IMR-90 (cell line): ENCODE measurements at regions not wholly inside any gene's neighbourhood (a gene's known extent, or its start where the extent isn't known, plus 50 kb on each side); places are given as distances from the start of the nearest gene placed in this dataset.

ENCODE experiments used
- ATAC-seq: fragments of 200-7000 bp; cut with Tn5 transposase; 2 replicates; pipeline ENCODE4 v1.9.1; 2020; ENCODE audit warnings: low read depth, mild to moderate bottlenecking, moderate library complexity
- BruUV-seq: library from RNA; stranded (reverse); fragments of 400-500 nt; replicated peaks from 2 replicates; lab custom pipeline; 2021; lab: Mats Ljungman, UMichigan
- CTCF ChIA-PET: fragments of 300-600 bp; formaldehyde crosslinking; extraction: SDS; loops from one replicate; lab custom pipeline; 2021; ENCODE audit warnings: antibody characterized with exemption; lab: Yijun Ruan, JAX
- POLR2A ChIA-PET: fragments of 300-600 bp; sonication (Branson Sonifier 250); formaldehyde crosslinking; loops from one replicate; lab custom pipeline; 2022; ENCODE audit warnings: antibody characterized with exemption; ENCODE audit not compliant: unreplicated experiment; lab: Charles Lee
- DNase-seq: peaks from one replicate; pipeline ENCODE4 v3.0.0; 2013
- H2AFZ ChIP-seq: replicated peaks from 2 replicates; pipeline ENCODE3; 2013; ENCODE audit warnings: low read length, mild to moderate bottlenecking; ENCODE audit not compliant: poor library complexity
- H2AK5ac ChIP-seq: 2 replicates; pipeline ENCODE4 v1.6.1; 2013; ENCODE audit warnings: low read depth, low read length, inconsistent platforms
- H2AK9ac ChIP-seq: replicated peaks from 2 replicates; pipeline ENCODE3; 2013; ENCODE audit warnings: mild to moderate bottlenecking, low read depth, low read length, moderate library complexity; ENCODE audit not compliant: poor library complexity
- H2BK120ac ChIP-seq: 2 replicates; pipeline ENCODE4 v1.6.1; 2013; ENCODE audit warnings: low read depth, low read length, inconsistent platforms
- H2BK15ac ChIP-seq: 3 replicates; pipeline ENCODE4 v1.6.1; 2013; ENCODE audit warnings: low read depth, low read length, inconsistent platforms
- H2BK20ac ChIP-seq: 2 replicates; pipeline ENCODE4 v1.6.1; 2013; ENCODE audit warnings: low read depth, mild to moderate bottlenecking, inconsistent platforms, low read length, moderate library complexity
- H2BK5ac ChIP-seq: 2 replicates; pipeline ENCODE4 v1.6.1; 2013; ENCODE audit warnings: mild to moderate bottlenecking, low read depth, low read length, inconsistent platforms; ENCODE audit not compliant: poor library complexity, severe bottlenecking
- H3K14ac ChIP-seq: replicated peaks from 2 replicates; pipeline ENCODE4 v1.6.1; 2013; ENCODE audit warnings: low read depth, low read length, inconsistent platforms
- H3K18ac ChIP-seq: 2 replicates; pipeline ENCODE4 v1.6.1; 2013; ENCODE audit warnings: low read depth, low read length, control low read depth
- H3K23ac ChIP-seq: 2 replicates; pipeline ENCODE4 v1.6.1; 2013; ENCODE audit warnings: low read depth, low read length, inconsistent platforms
- H3K27ac ChIP-seq: 2 replicates; pipeline ENCODE4 v1.5.1; 2013; ENCODE audit warnings: mild to moderate bottlenecking, control low read depth, low read length; ENCODE audit not compliant: insufficient read depth
- H3K27me3 ChIP-seq: 2 replicates; pipeline ENCODE4 v1.6.1; 2013; ENCODE audit warnings: low read length; ENCODE audit not compliant: control insufficient read depth, insufficient read depth
- H3K36me3 ChIP-seq: 2 replicates; pipeline ENCODE4 v1.6.1; 2013; ENCODE audit warnings: low read length, mixed read lengths; ENCODE audit not compliant: control insufficient read depth, insufficient read depth
- H3K4ac ChIP-seq: 2 replicates; pipeline ENCODE4 v1.6.1; 2013; ENCODE audit warnings: low read depth, low read length, inconsistent platforms
- H3K4me1 ChIP-seq: 2 replicates; pipeline ENCODE4 v1.6.1; 2013; ENCODE audit warnings: low read length, mixed read lengths; ENCODE audit not compliant: control insufficient read depth, insufficient read depth
- H3K4me2 ChIP-seq: 2 replicates; pipeline ENCODE4 v1.6.1; 2013; ENCODE audit warnings: low read depth, mild to moderate bottlenecking, control low read depth, low read length, moderate library complexity
- H3K4me3 ChIP-seq: 2 replicates; pipeline ENCODE4 v1.5.1; 2013; ENCODE audit warnings: low read depth, mild to moderate bottlenecking, control low read depth, low read length, moderate library complexity; ENCODE audit not compliant: insufficient read depth
- H3K56ac ChIP-seq: 2 replicates; pipeline ENCODE4 v1.6.1; 2013; ENCODE audit warnings: low read length, inconsistent platforms; ENCODE audit not compliant: insufficient read depth; ENCODE audit errors: extremely low read depth
- H3K79me1 ChIP-seq, 2 experiments: 2 replicates each; pipeline ENCODE4 v1.6.1; 2013; ENCODE audit warnings: low read length in 2 of 2, inconsistent platforms in 1 of 2, low read depth in 1 of 2
- H3K9ac ChIP-seq: 2 replicates; pipeline ENCODE4 v1.6.1; 2013; ENCODE audit warnings: low read depth, low read length, control low read depth
- H3K9me1 ChIP-seq: 2 replicates; pipeline ENCODE4 v1.6.1; 2013; ENCODE audit warnings: low read length, inconsistent platforms; ENCODE audit not compliant: insufficient read depth
- H3K9me3 ChIP-seq: 2 replicates; pipeline ENCODE4 v1.6.1; 2013; ENCODE audit warnings: low read length; ENCODE audit not compliant: control insufficient read depth, insufficient read depth
- H4K20me1 ChIP-seq: 2 replicates; pipeline ENCODE4 v1.6.1; 2013; ENCODE audit warnings: low read length, inconsistent platforms; ENCODE audit not compliant: insufficient read depth
- H4K5ac ChIP-seq: 2 replicates; pipeline ENCODE4 v1.6.1; 2013; ENCODE audit warnings: mild to moderate bottlenecking, low read depth, low read length, control low read depth
- H4K8ac ChIP-seq, 2 experiments: 2 replicates each; pipeline ENCODE4 v1.6.1; 2013; ENCODE audit warnings: low read depth in 2 of 2, low read length in 2 of 2, control low read depth in 1 of 2, inconsistent platforms in 1 of 2
- H4K91ac ChIP-seq: 2 replicates; pipeline ENCODE4 v1.6.1; 2013; ENCODE audit warnings: low read depth, low read length, inconsistent platforms; ENCODE audit not compliant: insufficient read depth
- CEBPB ChIP-seq: IDR thresholded peaks from 2 replicates; pipeline ENCODE4 v1.6.1; 2012; ENCODE audit warnings: low read depth, low read length, improper control_type of control experiment
- CHD1 ChIP-seq: IDR thresholded peaks from 2 replicates; pipeline ENCODE4 v1.6.1; 2012; ENCODE audit warnings: low read depth, low read length, improper control_type of control experiment
- FOS ChIP-seq: fragments of 150-350 bp; IDR thresholded peaks from 2 replicates; pipeline ENCODE4 v1.6.1; 2016; ENCODE audit warnings: low read depth, low read length
- MAZ ChIP-seq: IDR thresholded peaks from 2 replicates; pipeline ENCODE4 v1.6.1; 2012; ENCODE audit warnings: low read depth, mild to moderate bottlenecking, low read length, improper control_type of control experiment, moderate library complexity, borderline replicate concordance
- NFE2L2 ChIP-seq: fragments of 150-350 bp; IDR thresholded peaks from 2 replicates; pipeline ENCODE4 v1.6.1; 2016; ENCODE audit warnings: low read depth, mild to moderate bottlenecking, low read length
- POLR2A ChIP-seq: IDR thresholded peaks from 2 replicates; pipeline ENCODE4 v1.6.1; 2012; ENCODE audit warnings: mild to moderate bottlenecking, low read depth, low read length
- RAD21 ChIP-seq: IDR thresholded peaks from 2 replicates; pipeline ENCODE4 v1.6.1; 2012; ENCODE audit warnings: low read length, improper control_type of control experiment
- RCOR1 ChIP-seq: IDR thresholded peaks from 2 replicates; pipeline ENCODE4 v1.6.1; 2012; ENCODE audit warnings: mild to moderate bottlenecking, low read length, improper control_type of control experiment; ENCODE audit not compliant: insufficient replicate concordance
- RFX5 ChIP-seq: IDR thresholded peaks from 2 replicates; pipeline ENCODE4 v1.8.0; 2012; ENCODE audit warnings: low read depth, mild to moderate bottlenecking, low read length, moderate library complexity
- USF2 ChIP-seq: fragments of 150-350 bp; IDR thresholded peaks from 2 replicates; pipeline ENCODE4 v1.6.1; 2017; ENCODE audit warnings: mild to moderate bottlenecking, antibody characterized with exemption, low read length, low read depth
- WGBS, 2 experiments: methylation state at CpG; one replicate each; pipeline versions ENCODE4 v1.1.5 to v1.1.7; 2013; ENCODE audit warnings: missing lambda C conversion rate in 2 of 2; ENCODE audit not compliant: insufficient read length in 1 of 2; ENCODE audit errors: extremely low coverage in 2 of 2; 5-methylcytosine and 5-hydroxymethylcytosine counted together
- dilution Hi-C: fragments of 300-500 bp; cut with HindIII; formaldehyde crosslinking; loops from one replicate; pipeline ENCODE4 v1.14.3; 2018; ENCODE audit warnings: low sequenced_read_pairs; ENCODE audit not compliant: unreplicated experiment
- in situ Hi-C: fragments of 300-500 bp; cut with MboI; formaldehyde crosslinking; loops from 3 replicates; pipeline ENCODE4 v1.14.3; 2019; ENCODE audit warnings: low sequenced_read_pairs, inconsistent platforms, mixed read lengths
- intact Hi-C: fragments of 100-400 bp; cut with micrococcal nuclease; formaldehyde crosslinking; loops from 2 replicates; pipeline ENCODE4 v1.10.0; 2022
- TF ChIP-seq, protein P1 (sequence below): fragments of 150-350 bp; IDR thresholded peaks from 2 replicates; pipeline ENCODE4 v1.6.1; 2016; ENCODE audit warnings: low read depth, mild to moderate bottlenecking, low read length, moderate library complexity, borderline replicate concordance

GRCh38 chr4:3638080-3638795 lies 106.0 kb upstream of the LRPAP1 start (continued):
- TF ChIP-seq FOS (no peak), CHD1 (no peak), USF2 (no peak)

- H2BK15ac ChIP-seq: no peak overlapping the region
- BruUV-seq: no TSS peak
- H2BK120ac ChIP-seq: no peak overlapping the region
- no peaks in the 10 kb centered on the region for H3K79me1 ChIP-seq
- in situ Hi-C loops: no loop called here
- H3K27ac ChIP-seq: no peak overlapping the region
- dilution Hi-C loops: no loop called here
- no peak overlapping the region for H3K4ac ChIP-seq
- peaks cover 9% of the 10 kb centered on the region for H3K27me3 ChIP-seq
- DNase-seq (no peak), ATAC-seq (no peak)
- no peak overlapping the region for H2AK5ac ChIP-seq
- no peak overlapping the region for H2BK5ac ChIP-seq
- ChIA-PET CTCF (no interaction called here), POLR2A (no interaction called here)
- H3K4me1 ChIP-seq: no peaks in the 10 kb centered on the region; the same call in 1 of the 2 replicates
- H4K5ac ChIP-seq: no peak overlapping the region
- H4K20me1 ChIP-seq: no peaks in the 10 kb centered on the region
- H3K4me3 ChIP-seq: no peak overlapping the region
- H3K14ac ChIP-seq: no peak overlapping the region
- no peak overlapping the region for H2AFZ ChIP-seq
- WGBS, 2 experiments: 64% methylated on average over 10 of the region's 19 CpGs; no CpG with 5 or more reads in 1 of the 2 experiments
- no peak overlapping the region for H4K91ac ChIP-seq
- no peak overlapping the region for H3K23ac ChIP-seq
- no peak overlapping the region for H4K8ac ChIP-seq
- intact Hi-C loops: no loop called here
- no peak overlapping the region for H3K4me2 ChIP-seq
- no peak overlapping the region for H2AK9ac ChIP-seq
- no peaks in the 10 kb centered on the region for H3K36me3 ChIP-seq
- H3K9ac ChIP-seq: no peak overlapping the region
- 0 out of 2 replicates have a peak, but pooled peaks cover 4% of the 10 kb centered on the region for H3K9me3 ChIP-seq
- H2BK20ac ChIP-seq: no peak overlapping the region
- H3K9me1 ChIP-seq: no peaks in the 10 kb centered on the region
- no peak overlapping the region for H3K56ac ChIP-seq
- no peak overlapping the region for H3K18ac ChIP-seq
- TF ChIP-seq RAD21 (no peak), USF2 (no peak), RCOR1 (no peak), NFE2L2 (no peak), CHD1 (no peak), MAZ (no peak), POLR2A (no peak), FOS (no peak), CEBPB (no peak), RFX5 (no peak)
- TF ChIP-seq, protein P1, sequence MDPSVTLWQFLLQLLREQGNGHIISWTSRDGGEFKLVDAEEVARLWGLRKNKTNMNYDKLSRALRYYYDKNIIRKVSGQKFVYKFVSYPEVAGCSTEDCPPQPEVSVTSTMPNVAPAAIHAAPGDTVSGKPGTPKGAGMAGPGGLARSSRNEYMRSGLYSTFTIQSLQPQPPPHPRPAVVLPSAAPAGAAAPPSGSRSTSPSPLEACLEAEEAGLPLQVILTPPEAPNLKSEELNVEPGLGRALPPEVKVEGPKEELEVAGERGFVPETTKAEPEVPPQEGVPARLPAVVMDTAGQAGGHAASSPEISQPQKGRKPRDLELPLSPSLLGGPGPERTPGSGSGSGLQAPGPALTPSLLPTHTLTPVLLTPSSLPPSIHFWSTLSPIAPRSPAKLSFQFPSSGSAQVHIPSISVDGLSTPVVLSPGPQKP: no peak
These were observed 105.2 kb upstream of the LRPAP1 start for GRCh38 chr4:3637326-3638016.
